ENCODE measurements at regions not wholly inside any gene's neighbourhood (a gene's known extent, or its start where the extent isn't known, plus 50 kb on each side); places are given as distances from the start of the nearest gene placed in this dataset.

DNA sequence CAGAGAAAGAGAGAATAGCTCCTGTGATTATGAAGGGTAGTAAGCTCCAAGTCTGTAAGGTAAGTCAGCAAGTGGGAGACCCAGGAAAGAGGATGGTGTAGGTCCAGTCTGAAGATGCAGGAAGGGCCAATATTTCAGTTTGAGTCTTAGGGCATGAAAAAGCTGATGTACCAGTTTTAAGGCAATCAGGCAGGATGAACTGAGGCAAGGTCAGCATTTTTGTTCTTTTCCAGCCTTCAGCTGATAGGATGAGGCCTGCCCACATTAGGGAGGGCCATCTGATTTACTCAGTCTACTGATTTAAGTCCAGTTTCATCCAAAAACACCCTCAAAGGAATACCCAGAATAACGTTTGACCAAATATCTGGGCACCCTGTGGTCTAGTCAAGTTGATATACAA is 347.3 kb downstream of the CMPK2 start:
- H3K4me3 Mint-ChIP-seq: no peak overlapping the region
- H3K36me3 Mint-ChIP-seq: peaks cover 50% of the 10 kb centered on the region
- DNase-seq (ENCODE audit: low spot score) (no peak), ATAC-seq (no peak)
- ChIA-PET CTCF (no interaction called here), POLR2A (no interaction called here)
- peaks cover 64% of the 10 kb centered on the region for H3K9me3 Mint-ChIP-seq
- no peak for TF ChIP-seq SOX15 (CRISPR knock-in tag; IDR thresholded peaks at IDR 0.05)
- TF ChIP-seq, protein P1, sequence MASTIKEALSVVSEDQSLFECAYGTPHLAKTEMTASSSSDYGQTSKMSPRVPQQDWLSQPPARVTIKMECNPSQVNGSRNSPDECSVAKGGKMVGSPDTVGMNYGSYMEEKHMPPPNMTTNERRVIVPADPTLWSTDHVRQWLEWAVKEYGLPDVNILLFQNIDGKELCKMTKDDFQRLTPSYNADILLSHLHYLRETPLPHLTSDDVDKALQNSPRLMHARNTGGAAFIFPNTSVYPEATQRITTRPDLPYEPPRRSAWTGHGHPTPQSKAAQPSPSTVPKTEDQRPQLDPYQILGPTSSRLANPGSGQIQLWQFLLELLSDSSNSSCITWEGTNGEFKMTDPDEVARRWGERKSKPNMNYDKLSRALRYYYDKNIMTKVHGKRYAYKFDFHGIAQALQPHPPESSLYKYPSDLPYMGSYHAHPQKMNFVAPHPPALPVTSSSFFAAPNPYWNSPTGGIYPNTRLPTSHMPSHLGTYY (CRISPR knock-in tag; IDR thresholded peaks at IDR 0.05): no peak
- TF ChIP-seq GABPB1 (CRISPR knock-in tag; IDR thresholded peaks at IDR 0.05): no peak
- TF ChIP-seq ZNF232 (CRISPR knock-in tag; IDR thresholded peaks at IDR 0.05): no peak
- TF ChIP-seq ETV6 (CRISPR knock-in tag; IDR thresholded peaks at IDR 0.05): no peak
- TF ChIP-seq GTF2I (CRISPR knock-in tag; conservative IDR thresholded peaks at IDR 0.05): no peak
- TF ChIP-seq, protein P2, sequence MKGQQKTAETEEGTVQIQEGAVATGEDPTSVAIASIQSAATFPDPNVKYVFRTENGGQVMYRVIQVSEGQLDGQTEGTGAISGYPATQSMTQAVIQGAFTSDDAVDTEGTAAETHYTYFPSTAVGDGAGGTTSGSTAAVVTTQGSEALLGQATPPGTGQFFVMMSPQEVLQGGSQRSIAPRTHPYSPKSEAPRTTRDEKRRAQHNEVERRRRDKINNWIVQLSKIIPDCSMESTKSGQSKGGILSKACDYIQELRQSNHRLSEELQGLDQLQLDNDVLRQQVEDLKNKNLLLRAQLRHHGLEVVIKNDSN (CRISPR knock-in tag; IDR thresholded peaks at IDR 0.05): no peak
- TF ChIP-seq, protein P3, sequence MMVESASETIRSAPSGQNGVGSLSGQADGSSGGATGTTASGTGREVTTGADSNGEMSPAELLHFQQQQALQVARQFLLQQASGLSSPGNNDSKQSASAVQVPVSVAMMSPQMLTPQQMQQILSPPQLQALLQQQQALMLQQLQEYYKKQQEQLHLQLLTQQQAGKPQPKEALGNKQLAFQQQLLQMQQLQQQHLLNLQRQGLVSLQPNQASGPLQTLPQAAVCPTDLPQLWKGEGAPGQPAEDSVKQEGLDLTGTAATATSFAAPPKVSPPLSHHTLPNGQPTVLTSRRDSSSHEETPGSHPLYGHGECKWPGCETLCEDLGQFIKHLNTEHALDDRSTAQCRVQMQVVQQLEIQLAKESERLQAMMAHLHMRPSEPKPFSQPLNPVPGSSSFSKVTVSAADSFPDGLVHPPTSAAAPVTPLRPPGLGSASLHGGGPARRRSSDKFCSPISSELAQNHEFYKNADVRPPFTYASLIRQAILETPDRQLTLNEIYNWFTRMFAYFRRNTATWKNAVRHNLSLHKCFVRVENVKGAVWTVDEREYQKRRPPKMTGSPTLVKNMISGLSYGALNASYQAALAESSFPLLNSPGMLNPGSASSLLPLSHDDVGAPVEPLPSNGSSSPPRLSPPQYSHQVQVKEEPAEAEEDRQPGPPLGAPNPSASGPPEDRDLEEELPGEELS (CRISPR knock-in tag; IDR thresholded peaks at IDR 0.05): no peak
- TF ChIP-seq HMGA2 (CRISPR knock-in tag; IDR thresholded peaks at IDR 0.05): no peak
- TF ChIP-seq IRF2 (CRISPR knock-in tag; IDR thresholded peaks at IDR 0.05; ENCODE audit: borderline replicate concordance, low read depth): no peak
- TF ChIP-seq FOXJ3 (CRISPR knock-in tag; IDR thresholded peaks at IDR 0.05; ENCODE audit: borderline replicate concordance): no peak
- TF ChIP-seq, protein P4, sequence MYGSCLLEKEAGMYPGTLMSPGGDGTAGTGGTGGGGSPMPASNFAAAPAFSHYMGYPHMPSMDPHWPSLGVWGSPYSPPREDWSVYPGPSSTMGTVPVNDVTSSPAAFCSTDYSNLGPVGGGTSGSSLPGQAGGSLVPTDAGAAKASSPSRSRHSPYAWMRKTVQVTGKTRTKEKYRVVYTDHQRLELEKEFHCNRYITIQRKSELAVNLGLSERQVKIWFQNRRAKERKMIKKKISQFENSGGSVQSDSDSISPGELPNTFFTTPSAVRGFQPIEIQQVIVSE (CRISPR knock-in tag; IDR thresholded peaks at IDR 0.05; ENCODE audit: borderline replicate concordance): no peak
- no peak overlapping the region for H3K27ac Mint-ChIP-seq
- no peaks in the 10 kb centered on the region for H3K4me1 Mint-ChIP-seq
- H3K27me3 Mint-ChIP-seq (ENCODE audit: low read depth): peaks cover 3% of the 10 kb centered on the region

DNA sequence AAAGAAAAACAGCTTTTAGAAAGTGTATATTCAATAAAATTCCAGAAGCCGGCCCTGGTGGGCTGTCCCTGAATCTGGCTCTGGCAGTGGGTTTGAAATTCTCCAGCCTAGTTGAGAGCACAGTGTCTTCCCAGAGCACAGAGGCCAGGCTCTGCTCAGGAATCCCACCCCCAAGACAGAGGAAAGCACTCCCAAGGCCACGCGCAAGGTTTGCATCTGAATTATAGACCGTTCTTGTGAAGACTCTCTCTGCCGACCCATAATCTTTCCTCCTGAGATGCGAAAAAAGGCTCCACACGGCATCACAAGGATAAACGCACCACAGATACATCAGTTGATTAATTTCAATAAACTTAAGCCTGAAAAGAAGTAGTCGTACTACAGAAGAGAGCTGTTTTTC is 342.2 kb downstream of the CMPK2 start:
- Mint-ChIP-seq H3K9me3 (peaks cover 78% of the 10 kb centered on the region), H3K27me3 (ENCODE audit: low read depth) (no peaks in the 10 kb centered on the region; the same call in 1 of the 2 replicates), H3K36me3 (peaks cover 67% of the 10 kb centered on the region), H3K27ac (no peak overlapping the region), H3K4me1 (no peaks in the 10 kb centered on the region), H3K4me3 (no peak overlapping the region)
- ChIA-PET CTCF (no interaction called here), POLR2A (no interaction called here)
- no peak for ATAC-seq
- DNase-seq (ENCODE audit: low spot score): no peak
- TF ChIP-seq SOX15 (CRISPR knock-in tag; IDR thresholded peaks at IDR 0.05) (no peak), SP1 (CRISPR knock-in tag; conservative IDR thresholded peaks at IDR 0.05) (no peak), NR1H2 (CRISPR knock-in tag; IDR thresholded peaks at IDR 0.05) (no peak), ELF4 (CRISPR knock-in tag; IDR thresholded peaks at IDR 0.05; ENCODE audit: low read depth) (no peak), MXD4 (CRISPR knock-in tag; IDR thresholded peaks at IDR 0.05; ENCODE audit: borderline replicate concordance) (no peak), RELA (CRISPR knock-in tag; IDR thresholded peaks at IDR 0.05; ENCODE audit: borderline replicate concordance) (no peak), RORB (CRISPR knock-in tag; IDR thresholded peaks at IDR 0.05) (no peak), SMAD3 (CRISPR knock-in tag; IDR thresholded peaks at IDR 0.05; ENCODE audit: borderline replicate concordance) (no peak), FOXJ3 (CRISPR knock-in tag; IDR thresholded peaks at IDR 0.05; ENCODE audit: borderline replicate concordance) (no peak)
- TF ChIP-seq, protein P5, sequence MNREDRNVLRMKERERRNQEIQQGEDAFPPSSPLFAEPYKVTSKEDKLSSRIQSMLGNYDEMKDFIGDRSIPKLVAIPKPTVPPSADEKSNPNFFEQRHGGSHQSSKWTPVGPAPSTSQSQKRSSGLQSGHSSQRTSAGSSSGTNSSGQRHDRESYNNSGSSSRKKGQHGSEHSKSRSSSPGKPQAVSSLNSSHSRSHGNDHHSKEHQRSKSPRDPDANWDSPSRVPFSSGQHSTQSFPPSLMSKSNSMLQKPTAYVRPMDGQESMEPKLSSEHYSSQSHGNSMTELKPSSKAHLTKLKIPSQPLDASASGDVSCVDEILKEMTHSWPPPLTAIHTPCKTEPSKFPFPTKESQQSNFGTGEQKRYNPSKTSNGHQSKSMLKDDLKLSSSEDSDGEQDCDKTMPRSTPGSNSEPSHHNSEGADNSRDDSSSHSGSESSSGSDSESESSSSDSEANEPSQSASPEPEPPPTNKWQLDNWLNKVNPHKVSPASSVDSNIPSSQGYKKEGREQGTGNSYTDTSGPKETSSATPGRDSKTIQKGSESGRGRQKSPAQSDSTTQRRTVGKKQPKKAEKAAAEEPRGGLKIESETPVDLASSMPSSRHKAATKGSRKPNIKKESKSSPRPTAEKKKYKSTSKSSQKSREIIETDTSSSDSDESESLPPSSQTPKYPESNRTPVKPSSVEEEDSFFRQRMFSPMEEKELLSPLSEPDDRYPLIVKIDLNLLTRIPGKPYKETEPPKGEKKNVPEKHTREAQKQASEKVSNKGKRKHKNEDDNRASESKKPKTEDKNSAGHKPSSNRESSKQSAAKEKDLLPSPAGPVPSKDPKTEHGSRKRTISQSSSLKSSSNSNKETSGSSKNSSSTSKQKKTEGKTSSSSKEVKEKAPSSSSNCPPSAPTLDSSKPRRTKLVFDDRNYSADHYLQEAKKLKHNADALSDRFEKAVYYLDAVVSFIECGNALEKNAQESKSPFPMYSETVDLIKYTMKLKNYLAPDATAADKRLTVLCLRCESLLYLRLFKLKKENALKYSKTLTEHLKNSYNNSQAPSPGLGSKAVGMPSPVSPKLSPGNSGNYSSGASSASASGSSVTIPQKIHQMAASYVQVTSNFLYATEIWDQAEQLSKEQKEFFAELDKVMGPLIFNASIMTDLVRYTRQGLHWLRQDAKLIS (CRISPR knock-in tag; IDR thresholded peaks at IDR 0.05; ENCODE audit: borderline replicate concordance): no peak
- TF ChIP-seq, protein P4 (CRISPR knock-in tag; IDR thresholded peaks at IDR 0.05; ENCODE audit: borderline replicate concordance): no peak
- TF ChIP-seq, protein P6, sequence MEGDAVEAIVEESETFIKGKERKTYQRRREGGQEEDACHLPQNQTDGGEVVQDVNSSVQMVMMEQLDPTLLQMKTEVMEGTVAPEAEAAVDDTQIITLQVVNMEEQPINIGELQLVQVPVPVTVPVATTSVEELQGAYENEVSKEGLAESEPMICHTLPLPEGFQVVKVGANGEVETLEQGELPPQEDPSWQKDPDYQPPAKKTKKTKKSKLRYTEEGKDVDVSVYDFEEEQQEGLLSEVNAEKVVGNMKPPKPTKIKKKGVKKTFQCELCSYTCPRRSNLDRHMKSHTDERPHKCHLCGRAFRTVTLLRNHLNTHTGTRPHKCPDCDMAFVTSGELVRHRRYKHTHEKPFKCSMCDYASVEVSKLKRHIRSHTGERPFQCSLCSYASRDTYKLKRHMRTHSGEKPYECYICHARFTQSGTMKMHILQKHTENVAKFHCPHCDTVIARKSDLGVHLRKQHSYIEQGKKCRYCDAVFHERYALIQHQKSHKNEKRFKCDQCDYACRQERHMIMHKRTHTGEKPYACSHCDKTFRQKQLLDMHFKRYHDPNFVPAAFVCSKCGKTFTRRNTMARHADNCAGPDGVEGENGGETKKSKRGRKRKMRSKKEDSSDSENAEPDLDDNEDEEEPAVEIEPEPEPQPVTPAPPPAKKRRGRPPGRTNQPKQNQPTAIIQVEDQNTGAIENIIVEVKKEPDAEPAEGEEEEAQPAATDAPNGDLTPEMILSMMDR (IDR thresholded peaks at IDR 0.05): no peak
- TF ChIP-seq, protein P7, sequence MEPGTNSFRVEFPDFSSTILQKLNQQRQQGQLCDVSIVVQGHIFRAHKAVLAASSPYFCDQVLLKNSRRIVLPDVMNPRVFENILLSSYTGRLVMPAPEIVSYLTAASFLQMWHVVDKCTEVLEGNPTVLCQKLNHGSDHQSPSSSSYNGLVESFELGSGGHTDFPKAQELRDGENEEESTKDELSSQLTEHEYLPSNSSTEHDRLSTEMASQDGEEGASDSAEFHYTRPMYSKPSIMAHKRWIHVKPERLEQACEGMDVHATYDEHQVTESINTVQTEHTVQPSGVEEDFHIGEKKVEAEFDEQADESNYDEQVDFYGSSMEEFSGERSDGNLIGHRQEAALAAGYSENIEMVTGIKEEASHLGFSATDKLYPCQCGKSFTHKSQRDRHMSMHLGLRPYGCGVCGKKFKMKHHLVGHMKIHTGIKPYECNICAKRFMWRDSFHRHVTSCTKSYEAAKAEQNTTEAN (CRISPR knock-in tag; IDR thresholded peaks at IDR 0.05): no peak

Data from WTC11 (cell line).